Activated T-cell treated with anti-CD3 and anti-CD28 coated beads, Interleukin-2, amount 50 U/mL, for 24 hours (primary cell): ENCODE measurements at regions not wholly inside any gene's neighbourhood (a gene's known extent, or its start where the extent isn't known, plus 50 kb on each side); places are given as distances from the start of the nearest gene placed in this dataset.
"Not testable (repeated sequence)": the region's sequence is repeated elsewhere in the genome, so short reads cannot be mapped to it uniquely, and the experiment has no call there.

Experiments used
- DNase-seq: peaks from one replicate; pipeline ENCODE4 v3.0.0-alpha.2; 2020
- H3K27ac Mint-ChIP-seq: 2 replicates; pipeline ENCODE4 v1.8.0; 2020; ENCODE audit warnings: mild to moderate bottlenecking, mixed read lengths
- H3K27me3 Mint-ChIP-seq: 2 replicates; pipeline ENCODE4 v1.8.0; 2020; ENCODE audit warnings: mixed read lengths
- H3K36me3 Mint-ChIP-seq: 2 replicates; pipeline ENCODE4 v1.8.0; 2020; ENCODE audit warnings: low read depth, mixed read lengths
- H3K4me1 Mint-ChIP-seq: 2 replicates; pipeline ENCODE4 v1.8.0; 2020; ENCODE audit warnings: low read depth, mixed read lengths
- H3K4me3 Mint-ChIP-seq: 2 replicates; pipeline ENCODE4 v1.8.0; 2020; ENCODE audit warnings: mild to moderate bottlenecking, moderate library complexity, mixed read lengths
- H3K9me3 Mint-ChIP-seq: 2 replicates; pipeline ENCODE4 v1.8.0; 2020; ENCODE audit warnings: mixed read lengths

GRCh38 chr6:104477569-104477968, 382.1 kb downstream of the HACE1 start:
- DNase-seq, result no peak
- no peak overlapping the region for H3K4me3 Mint-ChIP-seq
- no peaks in the 10 kb centered on the region for H3K36me3 Mint-ChIP-seq
- no peak overlapping the region for H3K27ac Mint-ChIP-seq
- H3K4me1 Mint-ChIP-seq, result no peaks in the 10 kb centered on the region
- no peaks in the 10 kb centered on the region for H3K9me3 Mint-ChIP-seq
- no peaks in the 10 kb centered on the region for H3K27me3 Mint-ChIP-seq

DNA sequence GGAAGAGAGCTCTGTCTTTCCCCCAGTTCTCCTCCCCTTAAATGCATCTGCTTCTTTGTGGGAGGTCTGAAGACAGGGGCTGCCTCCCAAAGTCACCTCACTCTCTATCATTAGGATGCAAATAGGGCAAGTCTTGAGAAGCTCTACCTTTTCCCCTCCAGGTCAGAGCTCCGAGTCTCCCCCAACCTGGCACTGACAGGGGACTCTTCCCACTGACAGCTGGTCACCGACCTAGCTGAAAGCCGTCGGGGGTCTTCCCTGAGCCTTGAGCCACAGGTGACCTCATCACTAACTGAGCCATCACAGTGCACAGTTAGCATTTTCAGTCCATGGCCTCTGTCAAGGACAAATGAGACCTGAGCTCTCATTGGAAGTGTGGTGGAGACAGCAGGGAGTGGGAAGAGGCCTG, 386.7 kb downstream of the HACE1 start:
- no peak for DNase-seq
- Mint-ChIP-seq H3K27me3 (no peaks in the 10 kb centered on the region), H3K4me1 (no peaks in the 10 kb centered on the region), H3K4me3 (no peak overlapping the region), H3K27ac (no peak overlapping the region), H3K36me3 (no peaks in the 10 kb centered on the region), H3K9me3 (no peaks in the 10 kb centered on the region)

DNA sequence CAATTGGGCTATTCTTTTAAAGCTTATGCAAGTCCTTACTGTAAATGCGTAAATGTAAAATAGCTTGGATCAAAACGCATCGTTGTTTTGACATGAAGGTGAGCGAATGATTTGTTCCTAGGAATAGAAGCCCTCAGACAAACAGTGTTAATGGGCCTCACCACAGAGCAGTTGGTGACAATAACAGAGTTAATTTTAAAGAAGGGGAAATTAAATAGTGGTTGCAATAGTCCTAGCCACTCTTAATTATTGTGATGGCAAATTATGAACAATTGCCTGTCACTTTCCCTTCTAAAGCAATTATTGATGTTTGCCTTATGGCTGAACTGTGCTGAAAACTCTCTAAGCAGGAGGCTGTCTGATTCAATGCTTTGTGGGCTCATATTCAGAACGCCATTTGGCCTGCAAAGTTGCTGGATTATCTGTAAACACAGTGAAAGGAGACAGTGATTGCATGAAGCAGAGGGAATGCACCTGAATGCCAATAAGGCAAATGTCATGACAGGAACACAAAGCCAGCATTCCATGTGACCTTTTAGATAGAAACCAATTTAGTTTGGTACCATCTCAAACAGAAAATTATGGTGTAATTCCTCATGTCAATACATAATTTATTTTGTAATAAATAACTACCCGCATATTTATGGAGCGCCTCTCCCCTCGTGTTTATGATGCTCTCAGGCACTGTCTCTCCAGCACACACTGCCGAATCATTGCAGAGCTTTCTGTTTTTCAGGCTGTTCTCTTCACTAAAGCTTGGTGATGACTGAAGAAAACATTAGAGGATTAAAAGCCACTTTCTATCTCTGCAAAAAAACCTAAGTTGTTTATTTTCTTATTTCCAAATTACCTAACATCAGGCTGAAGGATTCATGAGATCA, 387.5 kb downstream of the HACE1 start:
- H3K4me1 Mint-ChIP-seq, result no peaks in the 10 kb centered on the region
- H3K27me3 Mint-ChIP-seq, result no peaks in the 10 kb centered on the region
- no peaks in the 10 kb centered on the region for H3K9me3 Mint-ChIP-seq
- no peak overlapping the region for H3K27ac Mint-ChIP-seq
- no peaks in the 10 kb centered on the region for H3K36me3 Mint-ChIP-seq
- DNase-seq, result no peak
- no peak overlapping the region for H3K4me3 Mint-ChIP-seq

DNA sequence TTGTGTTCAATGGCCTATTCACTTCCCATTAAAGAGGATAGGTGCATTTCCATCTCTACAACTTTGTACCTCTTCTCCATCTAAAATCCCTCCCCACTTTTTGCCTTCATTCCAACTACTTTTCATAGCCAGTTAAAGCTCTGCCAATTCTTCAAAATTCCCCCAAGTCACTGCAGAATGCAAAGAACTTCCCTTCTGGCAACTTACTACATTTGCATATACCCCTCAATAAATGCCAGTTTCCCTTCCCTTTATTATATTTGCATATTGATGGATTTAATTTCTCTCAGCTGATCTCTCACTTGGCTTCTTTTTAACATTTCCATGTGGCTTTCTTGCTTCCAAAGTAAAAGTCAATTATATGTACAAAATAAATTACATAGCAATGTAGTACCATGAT, 393.4 kb downstream of the HACE1 start:
- Mint-ChIP-seq H3K27ac (no peak overlapping the region), H3K4me3 (no peak overlapping the region), H3K36me3 (no peaks in the 10 kb centered on the region), H3K9me3 (no peaks in the 10 kb centered on the region), H3K27me3 (no peaks in the 10 kb centered on the region), H3K4me1 (no peaks in the 10 kb centered on the region)
- DNase-seq, result no peak

DNA sequence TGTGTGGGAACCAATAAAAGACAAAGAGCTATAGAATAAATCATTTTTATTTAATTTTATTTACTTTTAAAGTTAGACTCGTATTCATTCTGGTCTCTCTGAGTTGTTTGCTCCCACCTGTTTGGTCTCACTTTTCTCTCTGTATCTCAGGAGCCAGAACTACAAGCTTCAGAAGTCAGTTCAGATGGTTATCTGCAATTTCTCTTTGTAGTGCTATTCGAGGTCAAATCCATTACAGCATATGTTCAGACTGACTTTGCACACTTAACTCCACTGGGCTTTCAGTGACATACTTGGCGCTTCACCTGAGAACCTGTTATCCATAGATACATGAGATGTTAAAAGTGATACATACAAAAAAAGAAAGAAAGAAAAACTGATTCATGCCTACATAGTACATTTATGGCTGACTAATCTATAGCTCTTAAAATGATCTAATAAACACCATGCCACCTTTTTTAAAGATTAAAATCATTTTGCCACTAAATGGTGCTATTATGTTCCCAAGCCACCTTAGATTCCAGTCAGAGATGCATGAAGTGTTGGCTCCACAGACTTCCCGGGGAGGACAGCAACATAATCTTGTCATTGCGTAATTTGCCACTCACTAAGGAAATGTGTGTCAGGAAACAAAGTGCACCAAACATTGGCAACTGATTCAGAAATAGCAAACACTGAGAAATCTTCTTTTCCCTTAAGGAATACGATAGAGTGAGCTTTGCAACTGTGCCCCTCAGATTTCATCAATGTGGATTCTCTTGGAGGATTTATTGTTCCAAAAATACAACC, 396.7 kb downstream of the HACE1 start:
- no peaks in the 10 kb centered on the region for H3K4me1 Mint-ChIP-seq
- no peak for DNase-seq
- no peaks in the 10 kb centered on the region for H3K36me3 Mint-ChIP-seq
- H3K27me3 Mint-ChIP-seq, result no peaks in the 10 kb centered on the region
- no peak overlapping the region for H3K27ac Mint-ChIP-seq
- H3K4me3 Mint-ChIP-seq, result no peak overlapping the region
- H3K9me3 Mint-ChIP-seq, result no peaks in the 10 kb centered on the region

DNA sequence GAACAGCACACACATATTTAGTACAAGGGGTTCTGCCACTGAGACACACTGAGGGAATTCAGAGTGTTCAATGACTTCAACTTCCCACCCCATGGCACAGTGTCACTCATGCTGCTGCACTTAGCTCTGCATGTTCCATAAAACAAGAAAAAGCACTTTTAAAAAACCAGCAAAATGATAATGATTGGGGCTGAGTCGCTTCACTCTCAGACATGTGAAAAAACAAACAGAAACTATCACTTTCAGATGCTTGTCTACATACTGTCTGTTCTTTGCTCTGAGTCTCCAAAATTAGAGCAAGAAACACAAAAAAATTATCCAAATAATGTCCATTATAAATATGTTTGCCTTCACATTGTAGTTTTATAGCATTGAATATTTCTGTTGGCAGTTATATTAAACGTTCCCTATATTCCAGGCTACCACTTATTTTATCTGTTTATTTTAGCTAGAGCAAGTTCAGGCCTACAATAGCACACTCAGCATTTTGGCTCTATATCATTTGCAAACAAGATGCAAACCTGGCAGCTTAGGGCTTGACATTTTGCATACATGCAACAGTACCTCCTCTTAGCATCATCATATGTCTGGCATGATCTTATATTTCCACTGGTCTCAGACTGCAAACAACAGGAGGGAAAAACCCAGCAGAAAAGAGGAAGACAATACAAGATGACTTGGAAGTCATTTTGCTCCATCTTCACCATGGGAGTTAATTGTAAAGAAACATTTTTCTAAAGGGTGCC, 398.8 kb downstream of the HACE1 start:
- no peak overlapping the region for H3K4me3 Mint-ChIP-seq
- H3K9me3 Mint-ChIP-seq, result no peaks in the 10 kb centered on the region
- H3K27ac Mint-ChIP-seq, result no peak overlapping the region
- no peaks in the 10 kb centered on the region for H3K4me1 Mint-ChIP-seq
- H3K27me3 Mint-ChIP-seq, result no peaks in the 10 kb centered on the region
- H3K36me3 Mint-ChIP-seq, result no peaks in the 10 kb centered on the region
- no peak for DNase-seq

DNA sequence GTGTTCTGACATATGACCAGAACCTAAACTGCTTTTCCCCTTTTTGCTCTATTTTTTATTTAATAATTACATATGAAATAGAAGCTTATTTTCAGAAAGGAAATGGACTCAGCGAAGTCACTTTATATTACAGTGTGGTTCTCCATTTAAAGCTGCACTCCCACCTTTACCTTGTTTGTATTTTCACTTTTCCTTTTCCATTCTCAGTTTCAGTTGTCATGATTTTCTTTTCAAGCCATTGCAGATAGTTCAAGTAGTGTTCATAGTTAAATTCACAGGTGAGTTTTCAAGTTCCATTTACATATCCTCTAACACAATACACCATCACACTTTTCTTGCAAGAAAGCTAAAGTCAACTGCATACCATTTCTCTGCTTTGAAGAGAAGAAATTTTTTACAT, 400.2 kb downstream of the HACE1 start:
- no peaks in the 10 kb centered on the region for H3K27me3 Mint-ChIP-seq
- no peak for DNase-seq
- no peaks in the 10 kb centered on the region for H3K4me1 Mint-ChIP-seq

DNA sequence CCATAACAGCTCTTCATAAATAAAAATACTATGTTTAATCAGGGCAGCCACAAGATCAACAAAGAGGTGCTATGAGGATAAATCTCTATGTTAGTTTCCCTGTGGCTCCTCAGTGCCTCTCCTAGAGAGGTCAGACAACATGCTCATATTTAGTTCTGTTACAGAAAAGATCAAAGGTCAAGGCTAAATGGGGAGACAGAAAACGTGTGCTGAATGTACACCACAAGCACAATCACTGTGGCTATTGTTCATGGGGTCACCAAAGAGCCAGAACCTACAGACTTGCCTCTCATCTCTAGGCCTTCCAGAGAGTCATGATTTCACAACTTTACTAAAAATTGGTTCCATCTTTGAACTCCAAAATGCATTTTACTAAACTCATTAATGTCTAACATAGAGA, 409.8 kb downstream of the HACE1 start:
- no peaks in the 10 kb centered on the region for H3K4me1 Mint-ChIP-seq
- H3K27me3 Mint-ChIP-seq, result no peaks in the 10 kb centered on the region
- no peaks in the 10 kb centered on the region for H3K36me3 Mint-ChIP-seq
- no peak overlapping the region for H3K4me3 Mint-ChIP-seq
- DNase-seq, result no peak
- no peaks in the 10 kb centered on the region for H3K9me3 Mint-ChIP-seq
- H3K27ac Mint-ChIP-seq, result no peak overlapping the region

More for the DNA sequence above, 400.2 kb downstream of the HACE1 start:
- no peaks in the 10 kb centered on the region for H3K9me3 Mint-ChIP-seq
- H3K4me3 Mint-ChIP-seq, result no peak overlapping the region
- H3K27ac Mint-ChIP-seq, result no peak overlapping the region
- no peaks in the 10 kb centered on the region for H3K36me3 Mint-ChIP-seq

GRCh38 chr6:104446101-104447080, 413.3 kb downstream of the HACE1 start:
- H3K4me3 Mint-ChIP-seq, H3K27ac Mint-ChIP-seq, H3K36me3 Mint-ChIP-seq, H3K27me3 Mint-ChIP-seq, H3K9me3 Mint-ChIP-seq, H3K4me1 Mint-ChIP-seq, DNase-seq: not testable (repeated sequence)

DNA sequence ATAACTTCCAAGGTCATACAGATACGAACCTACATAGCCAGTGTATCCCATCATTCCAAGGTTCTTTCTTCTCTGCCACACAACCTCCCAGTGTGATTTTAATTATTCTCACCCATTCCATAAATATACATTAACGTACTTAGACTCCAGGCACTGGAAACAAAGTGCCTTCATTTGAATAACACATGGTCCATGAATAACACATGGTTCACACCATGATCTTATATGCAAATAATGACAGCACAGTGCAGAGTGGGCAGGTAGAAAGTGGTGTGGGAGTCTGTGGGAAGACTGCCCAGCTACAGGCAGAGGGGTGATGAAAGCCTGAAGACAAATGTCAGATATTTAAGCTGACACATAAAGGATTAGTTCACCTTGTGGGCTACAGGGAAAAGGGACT, 425.2 kb downstream of the HACE1 start:
- H3K27ac Mint-ChIP-seq, result no peak overlapping the region
- H3K27me3 Mint-ChIP-seq, result no peaks in the 10 kb centered on the region
- no peaks in the 10 kb centered on the region for H3K36me3 Mint-ChIP-seq
- no peaks in the 10 kb centered on the region for H3K4me1 Mint-ChIP-seq
- no peak overlapping the region for H3K4me3 Mint-ChIP-seq
- DNase-seq, result no peak
- no peaks in the 10 kb centered on the region for H3K9me3 Mint-ChIP-seq

GRCh38 chr6:104431096-104431495, 428.6 kb downstream of the HACE1 start:
- no peak for DNase-seq
- peaks cover 3% of the 10 kb centered on the region for H3K27me3 Mint-ChIP-seq

DNA sequence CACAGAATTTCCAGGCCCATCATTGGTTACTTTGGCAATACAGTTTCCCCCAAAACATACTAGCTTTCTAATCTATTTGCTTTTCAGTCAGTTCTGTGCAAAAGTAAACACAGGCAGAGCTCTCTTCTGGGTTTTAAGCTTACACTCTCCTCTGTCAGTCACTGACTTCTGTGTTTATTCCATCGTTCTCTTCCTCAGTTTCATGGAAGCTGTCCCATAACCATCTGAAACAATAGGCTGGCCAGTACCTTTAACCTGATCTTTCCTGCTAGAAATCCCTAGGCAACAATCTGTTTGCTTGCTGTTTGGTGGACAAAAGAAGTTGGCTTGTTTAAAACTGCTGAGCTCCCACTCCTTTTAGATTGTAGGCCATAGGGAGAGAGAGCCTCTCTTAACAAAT, 431.5 kb downstream of the HACE1 start:
- Mint-ChIP-seq H3K4me1 (no peaks in the 10 kb centered on the region), H3K9me3 (peaks cover 4% of the 10 kb centered on the region), H3K27ac (no peak overlapping the region), H3K27me3 (peaks cover 3% of the 10 kb centered on the region), H3K4me3 (no peak overlapping the region), H3K36me3 (no peaks in the 10 kb centered on the region)
- DNase-seq, result no peak

More at GRCh38 chr6:104431096-104431495, 428.6 kb downstream of the HACE1 start:
- Mint-ChIP-seq H3K4me3 (no peak overlapping the region), H3K36me3 (no peaks in the 10 kb centered on the region), H3K27ac (no peak overlapping the region), H3K9me3 (no peaks in the 10 kb centered on the region), H3K4me1 (no peaks in the 10 kb centered on the region)

DNA sequence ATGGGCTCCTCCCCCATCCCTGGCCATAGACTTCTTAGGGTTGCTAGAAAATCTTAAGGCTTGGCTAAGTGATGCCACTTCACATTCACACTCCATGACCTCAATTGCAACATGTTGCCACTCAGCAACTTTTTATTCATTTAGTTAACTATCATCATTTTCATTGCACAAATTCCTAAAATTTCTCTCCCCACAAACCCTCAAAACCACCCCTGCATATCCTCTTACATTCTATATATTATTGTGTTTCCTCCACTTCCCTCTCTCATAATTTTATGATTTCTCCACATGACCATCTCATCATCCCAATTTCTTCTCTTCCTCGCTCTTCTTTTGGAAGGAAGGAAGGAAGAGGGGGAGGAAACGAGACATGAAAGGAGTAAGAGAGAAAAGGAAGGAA, 436.0 kb downstream of the HACE1 start:
- DNase-seq, result no peak
- H3K4me1 Mint-ChIP-seq, result no peaks in the 10 kb centered on the region
- H3K36me3 Mint-ChIP-seq, result no peaks in the 10 kb centered on the region
- H3K27me3 Mint-ChIP-seq, result peaks cover 3% of the 10 kb centered on the region
- H3K4me3 Mint-ChIP-seq, result no peak overlapping the region
- H3K27ac Mint-ChIP-seq, result no peak overlapping the region
- peaks cover 4% of the 10 kb centered on the region for H3K9me3 Mint-ChIP-seq

DNA sequence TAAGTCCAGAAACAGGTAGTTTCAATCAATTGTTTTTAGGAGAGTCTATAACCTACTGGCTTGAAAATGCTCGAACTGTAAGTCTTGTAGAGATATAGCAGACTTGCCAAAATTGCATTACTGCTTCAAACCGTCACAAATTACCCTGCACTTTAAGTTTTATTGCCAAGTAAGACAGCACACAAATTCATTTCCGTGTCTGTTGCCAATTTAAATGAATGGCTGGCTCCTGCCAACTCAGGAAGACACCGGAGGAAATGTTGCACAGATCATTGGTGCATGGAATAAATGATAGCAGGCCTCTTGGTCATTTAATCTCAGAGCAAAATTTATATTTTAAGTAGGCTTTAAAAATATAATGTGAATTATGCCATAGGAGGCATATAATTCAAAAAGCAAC, 438.1 kb downstream of the HACE1 start:
- Mint-ChIP-seq H3K4me1 (no peaks in the 10 kb centered on the region), H3K27me3 (no peaks in the 10 kb centered on the region), H3K4me3 (no peak overlapping the region), H3K36me3 (no peaks in the 10 kb centered on the region), H3K27ac (no peak overlapping the region), H3K9me3 (peaks cover 4% of the 10 kb centered on the region)
- no peak for DNase-seq
